NCI-H2196 treated with DMSO at 0.1 percent for 48 hours (cell line): ENCODE measurements at regions not wholly inside any gene's neighbourhood (a gene's known extent, or its start where the extent isn't known, plus 50 kb on each side); places are given as distances from the start of the nearest gene placed in this dataset.

Experiments
- DNase-seq: peaks from one replicate; lab custom pipeline; 2025; ENCODE audit not compliant: unreplicated experiment; lab: John Stamatoyannopoulos, UW

DNA sequence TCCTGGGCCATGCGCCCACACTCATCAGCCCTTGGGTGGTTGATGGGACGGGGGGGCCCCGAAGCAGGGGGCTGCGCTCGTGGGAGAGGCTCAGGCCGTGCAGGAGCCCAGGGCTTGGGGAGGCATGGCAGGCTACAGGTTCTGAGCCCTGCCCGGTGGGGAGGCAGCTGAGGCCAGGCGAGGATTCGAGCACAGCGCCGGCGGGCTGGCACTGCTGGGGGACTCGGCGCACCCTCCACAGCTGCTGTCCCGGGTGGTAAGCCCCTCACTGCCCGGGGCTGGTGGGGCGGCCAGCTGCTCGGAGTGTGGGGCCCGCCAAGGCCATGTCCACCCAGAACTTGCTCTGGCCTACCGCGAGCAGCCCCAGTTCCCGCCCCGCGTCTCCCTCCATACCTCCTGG, 295.8 kb upstream of the SEL1L start:
- no peak for DNase-seq

DNA sequence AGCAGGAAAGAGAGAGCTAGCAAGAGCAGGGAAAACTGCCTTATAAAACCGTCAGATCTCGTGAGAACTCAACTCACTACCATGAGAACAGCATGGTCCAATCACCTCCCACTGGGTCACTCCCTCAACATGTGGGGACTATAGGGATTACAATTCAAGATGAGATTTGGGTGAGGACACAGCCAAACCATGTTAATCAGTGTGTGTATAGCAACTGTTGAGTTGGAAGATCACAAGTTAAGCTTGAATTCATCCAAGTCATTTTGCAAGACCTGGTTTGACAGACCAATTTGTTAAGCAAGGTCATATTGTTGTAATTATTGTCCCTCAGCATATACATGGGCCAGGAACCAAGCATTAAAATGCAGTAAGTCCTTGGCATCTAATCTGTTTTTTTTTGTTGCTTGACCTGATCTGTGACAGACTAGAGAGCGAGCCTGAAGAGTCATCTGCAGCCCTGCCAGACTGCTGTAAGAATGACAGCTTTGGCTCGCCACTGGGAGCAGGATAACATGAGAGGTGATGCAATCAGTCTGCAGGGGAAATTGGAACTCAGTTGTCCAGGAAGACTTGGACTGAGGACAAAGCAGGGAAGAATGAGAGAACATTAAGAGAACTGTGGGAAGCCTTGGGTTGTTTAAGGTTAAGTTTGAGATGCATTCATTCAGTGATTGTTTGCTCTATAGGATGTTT, 297.6 kb upstream of the SEL1L start:
- DNase-seq = no peak

DNA sequence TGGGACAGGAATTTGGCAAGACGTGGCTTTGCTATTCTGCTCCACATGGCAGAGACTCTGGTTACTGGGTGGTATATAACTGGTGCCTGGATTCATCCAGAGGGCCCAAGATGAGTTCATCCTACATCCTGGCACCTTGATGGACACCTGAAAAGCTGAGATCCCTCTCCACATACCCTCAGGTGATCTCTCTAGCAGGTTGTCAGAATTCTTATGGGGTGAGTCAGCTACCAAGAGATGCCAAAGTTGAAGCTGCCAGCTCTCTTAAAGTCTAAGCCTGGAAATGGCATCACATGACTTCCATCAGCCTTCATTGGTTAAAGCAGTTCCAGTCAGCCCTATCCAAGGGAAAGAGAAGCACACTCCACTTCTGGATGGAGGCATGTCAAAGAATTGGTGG, 300.7 kb upstream of the SEL1L start:
- no peak for DNase-seq

DNA sequence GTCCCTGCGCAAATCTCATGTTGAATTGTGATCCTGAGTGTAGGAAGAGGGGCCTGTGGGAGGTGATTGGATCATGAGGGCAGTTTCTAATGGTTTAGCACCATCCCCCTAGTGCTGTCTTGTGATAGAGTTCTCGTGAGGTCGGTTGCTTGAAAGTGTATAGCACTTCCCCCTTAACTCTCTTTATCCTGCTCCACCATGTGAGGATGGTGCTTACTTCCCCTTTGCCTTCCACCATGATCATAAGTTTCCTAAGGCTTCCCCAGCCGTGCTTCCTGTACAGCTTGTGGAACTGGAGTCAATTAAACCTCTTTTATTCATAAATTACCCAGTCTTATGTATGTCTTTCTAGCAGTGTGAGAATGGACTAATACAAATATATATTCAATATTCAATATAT, 303.7 kb upstream of the SEL1L start:
- no peak for DNase-seq

DNA sequence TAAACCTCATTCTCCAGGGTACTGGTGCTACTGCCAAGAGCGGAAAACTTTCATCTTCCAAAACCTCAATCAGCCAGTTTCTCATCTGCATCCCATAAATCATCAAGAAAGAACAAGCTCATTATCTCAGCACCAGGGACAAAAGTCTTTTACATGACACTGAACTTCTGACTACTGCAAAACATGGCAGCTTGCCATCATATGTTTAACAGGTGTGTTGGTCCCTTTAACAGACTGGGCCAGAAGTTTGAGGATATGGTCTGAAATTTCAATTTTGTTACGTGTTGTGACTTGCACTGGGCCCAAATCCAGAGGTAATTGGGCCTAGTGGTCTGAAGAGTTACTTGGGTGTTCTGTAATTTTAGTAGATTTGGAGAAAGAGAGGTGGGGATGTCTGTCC, 305.4 kb upstream of the SEL1L start:
- no peak for DNase-seq

DNA sequence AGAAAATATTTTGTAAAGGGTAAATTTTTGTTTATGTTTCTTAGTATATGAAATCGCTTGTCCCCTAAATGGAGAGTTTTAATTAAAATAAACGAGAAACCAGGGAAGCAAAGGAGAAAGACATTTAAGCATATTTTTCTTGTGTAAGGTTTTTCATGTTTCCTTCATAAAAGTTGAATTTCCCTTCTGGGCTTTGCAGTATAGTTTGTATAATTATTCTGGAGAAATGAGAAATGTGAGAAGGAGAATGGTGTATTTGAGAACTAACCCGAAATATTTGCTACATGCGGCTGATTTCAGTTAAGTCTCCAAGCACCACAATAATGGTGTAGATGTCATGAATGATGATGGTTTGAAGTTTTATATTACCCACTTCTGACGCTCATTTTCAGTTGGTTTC, 307.7 kb upstream of the SEL1L start:
- DNase-seq = no peak

DNA sequence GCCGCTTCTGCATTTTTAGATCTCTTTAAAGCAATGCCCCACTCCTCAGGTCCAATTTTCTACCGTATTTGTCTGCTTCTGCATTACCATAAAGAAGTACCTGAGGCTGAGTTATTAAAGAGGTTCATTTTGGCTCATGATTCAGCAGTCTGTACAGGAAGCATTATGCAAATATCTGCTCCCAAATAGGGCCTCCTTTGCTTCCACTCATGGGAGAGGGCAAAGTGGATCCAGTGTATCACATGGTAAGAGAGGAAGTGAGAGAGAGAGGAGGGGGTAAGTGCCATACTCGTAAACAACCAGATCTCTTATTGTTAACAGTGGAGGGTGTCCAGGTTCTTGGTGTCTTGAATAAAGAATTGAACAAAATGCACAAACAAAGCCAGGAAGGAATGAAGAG, 316.1 kb upstream of the SEL1L start:
- no peak for DNase-seq

DNA sequence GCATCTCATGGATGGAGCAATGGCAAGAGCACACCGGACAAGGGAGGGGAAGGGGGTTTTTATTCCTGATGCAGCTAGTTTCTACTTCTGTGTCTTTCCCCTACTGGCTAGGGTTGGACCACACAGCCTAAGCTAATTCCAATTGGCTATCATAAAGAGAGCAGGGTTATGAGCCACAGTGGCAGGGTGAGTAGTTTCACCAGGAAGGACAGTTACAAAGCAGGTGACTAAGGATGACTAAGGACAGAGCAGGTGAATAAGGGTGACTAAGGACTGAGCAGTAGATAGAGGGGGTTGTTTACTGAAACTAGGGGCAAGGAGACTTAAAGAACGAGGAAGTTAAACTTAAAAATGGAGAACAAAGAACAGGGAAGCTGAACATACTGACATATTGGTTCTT, 321.4 kb upstream of the SEL1L start:
- DNase-seq = no peak

DNA sequence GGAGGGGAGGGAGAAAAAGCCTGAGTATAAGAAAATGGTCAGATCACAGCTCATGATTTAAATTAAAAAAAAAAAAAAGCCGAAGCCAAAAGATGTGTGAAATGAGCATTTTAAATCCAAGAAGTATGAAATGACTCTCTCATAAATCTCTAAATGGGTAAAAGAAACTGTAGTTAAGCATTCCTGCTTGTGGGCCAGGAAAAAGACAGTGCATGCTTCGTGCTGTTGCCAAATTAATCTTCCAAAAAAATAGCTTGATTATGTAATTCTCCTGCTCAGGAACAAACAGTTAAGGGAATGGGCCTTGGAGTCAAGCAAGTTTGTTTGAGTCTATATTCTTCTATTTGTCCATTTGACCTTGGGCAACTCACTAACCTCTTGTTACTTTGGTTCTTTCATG, 325.4 kb upstream of the SEL1L start:
- DNase-seq = no peak

DNA sequence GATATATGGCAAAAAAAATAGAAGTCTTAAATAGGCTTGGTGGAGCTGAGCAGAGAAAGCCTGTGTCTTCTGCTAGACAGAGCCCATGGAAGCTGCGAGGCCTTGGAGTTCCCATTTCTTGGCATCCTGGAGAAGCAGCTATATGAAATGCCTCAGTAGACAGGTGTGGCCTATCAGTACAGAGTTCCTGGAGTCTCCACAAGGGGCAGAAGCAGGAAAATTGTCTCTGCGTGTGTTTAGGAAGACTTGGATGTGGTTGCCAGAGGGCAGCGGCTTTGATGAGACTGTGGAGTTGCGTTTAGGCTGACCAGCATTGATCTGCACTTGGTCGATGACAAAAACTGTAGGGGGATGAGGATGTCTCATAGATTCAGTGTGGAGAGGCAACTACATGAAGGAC, 334.5 kb upstream of the SEL1L start:
- no peak for DNase-seq

DNA sequence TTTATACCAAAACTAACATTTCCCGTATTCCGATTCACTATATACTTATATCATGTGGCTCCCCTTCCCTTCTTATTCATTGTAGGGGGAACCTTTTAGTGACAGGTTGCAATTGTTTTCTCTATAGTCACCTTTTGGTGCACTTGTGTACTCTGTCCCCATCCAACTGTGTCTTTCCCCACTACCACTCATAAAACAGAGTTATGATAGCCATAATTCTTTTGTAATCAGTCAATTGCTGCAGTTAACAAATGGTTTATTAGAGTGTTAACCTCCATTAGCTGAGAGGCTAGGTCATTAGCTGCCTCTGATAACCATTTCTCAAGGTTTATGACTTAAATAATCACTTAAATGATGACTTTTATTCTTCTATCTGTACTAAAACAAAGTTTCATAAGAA, 338.1 kb upstream of the SEL1L start:
- DNase-seq = no peak

DNA sequence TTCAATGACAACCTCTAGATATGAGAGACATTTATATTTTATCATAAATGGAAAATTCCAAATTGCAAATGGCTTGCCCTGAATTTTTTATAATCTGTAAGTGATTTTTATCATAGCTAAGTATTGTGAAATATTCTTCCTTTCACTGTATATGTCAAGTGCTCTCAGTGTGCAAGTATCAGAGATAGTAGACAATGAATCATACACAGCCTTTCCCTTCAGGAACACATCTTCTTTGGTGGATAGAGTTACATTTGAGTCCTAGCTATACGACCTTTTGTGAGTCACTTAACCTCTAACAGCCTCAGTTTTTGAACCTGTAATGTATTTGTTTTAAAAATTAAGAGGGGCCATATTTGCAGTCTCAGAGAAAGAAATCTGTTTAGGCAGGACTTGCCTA, 350.7 kb upstream of the SEL1L start:
- DNase-seq = no peak

DNA sequence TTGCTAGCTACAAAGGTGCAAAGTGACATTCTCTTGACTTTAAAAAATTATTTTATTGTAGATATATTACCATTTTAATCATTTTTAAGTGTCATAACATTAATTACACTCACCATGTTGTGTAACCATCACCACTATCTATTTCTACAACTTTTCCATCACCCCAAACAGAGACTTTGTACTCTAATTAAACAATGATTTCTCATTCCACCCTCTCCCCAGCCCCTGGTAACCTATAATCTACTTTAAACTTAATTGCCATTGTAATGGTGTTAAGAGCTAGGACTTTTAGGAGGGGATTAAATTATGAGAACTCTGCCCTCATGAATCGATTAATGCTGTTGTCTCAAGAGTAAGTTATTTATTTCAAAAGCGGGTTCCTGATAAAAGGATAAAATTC, 352.9 kb upstream of the SEL1L start:
- DNase-seq = no peak

DNA sequence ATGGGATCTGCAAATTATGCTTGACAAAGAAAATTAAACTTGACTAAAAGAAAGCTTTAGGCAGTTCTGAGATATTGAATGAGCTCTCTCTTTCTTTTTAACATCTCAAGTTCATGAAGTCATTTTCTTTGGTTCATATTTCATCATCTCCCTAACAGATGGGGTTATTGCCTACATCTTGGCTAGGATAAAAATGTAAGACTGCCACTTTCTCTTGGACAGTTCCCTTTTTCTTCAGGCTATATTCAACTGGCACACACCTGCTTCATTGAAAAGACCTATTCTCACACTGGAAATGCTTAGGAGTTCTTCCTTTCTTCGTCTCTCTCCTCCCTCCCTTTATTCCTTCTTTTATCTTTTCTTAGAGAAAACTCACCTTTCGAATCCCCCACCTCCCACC, 355.9 kb upstream of the SEL1L start:
- DNase-seq = no peak

DNA sequence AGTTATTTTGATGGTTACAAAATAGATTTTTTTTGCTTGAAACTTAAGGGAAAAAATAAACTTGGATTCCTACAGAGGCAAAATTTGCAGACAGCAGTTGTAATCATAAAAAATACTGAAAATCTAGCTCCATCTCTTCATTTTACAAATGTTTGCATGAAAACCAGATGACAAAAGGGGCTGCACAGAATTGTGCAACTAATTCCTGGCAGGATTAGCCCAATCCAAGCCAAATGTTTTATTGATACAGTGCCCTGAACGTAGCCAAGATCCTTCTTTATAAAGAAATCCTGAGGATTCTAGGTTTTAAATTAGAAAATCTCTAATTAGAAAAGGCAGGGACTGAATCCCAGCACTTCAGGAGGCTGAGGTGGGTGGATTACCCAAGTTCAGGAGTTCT, 356.4 kb upstream of the SEL1L start:
- no peak for DNase-seq

DNA sequence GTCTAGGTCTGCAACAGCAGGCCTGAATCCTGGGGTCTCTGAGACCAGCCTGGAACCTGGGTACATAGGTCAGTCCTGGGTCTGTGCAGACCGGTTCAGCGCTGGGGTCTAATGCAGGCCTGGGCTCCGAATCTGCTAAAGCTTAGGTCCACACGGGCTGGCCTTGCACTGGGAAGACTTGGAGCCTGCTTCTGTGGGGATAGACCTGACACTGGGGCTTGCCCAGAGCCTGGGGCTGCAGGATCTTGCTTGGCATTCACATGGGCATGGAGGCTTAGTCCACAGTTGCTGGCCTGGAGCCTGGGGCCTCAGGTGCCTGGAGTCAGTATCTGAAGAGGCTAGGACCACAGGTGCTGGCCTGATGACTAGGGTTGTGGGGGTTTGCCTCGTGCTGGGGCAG, 369.8 kb upstream of the SEL1L start:
- no peak for DNase-seq

DNA sequence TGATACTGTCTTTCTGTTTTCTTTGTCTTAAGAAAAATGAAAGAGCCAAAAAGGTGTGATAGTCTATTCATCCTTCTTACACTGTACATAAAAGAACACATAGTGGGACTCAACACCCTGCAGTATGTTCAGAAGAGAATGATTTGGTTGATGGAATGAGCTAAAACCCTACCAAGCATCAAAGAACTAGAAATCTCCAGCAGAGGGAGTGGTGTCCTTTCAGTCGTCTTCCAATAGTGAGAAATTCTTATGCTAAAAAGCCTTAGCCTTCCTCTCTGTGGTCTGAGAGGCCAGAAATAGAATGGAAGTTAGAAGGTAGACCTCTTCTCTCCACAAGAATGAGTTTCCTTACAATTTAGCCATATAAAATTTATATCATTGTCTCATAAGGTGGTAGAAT, 393.4 kb upstream of the SEL1L start:
- no peak for DNase-seq

DNA sequence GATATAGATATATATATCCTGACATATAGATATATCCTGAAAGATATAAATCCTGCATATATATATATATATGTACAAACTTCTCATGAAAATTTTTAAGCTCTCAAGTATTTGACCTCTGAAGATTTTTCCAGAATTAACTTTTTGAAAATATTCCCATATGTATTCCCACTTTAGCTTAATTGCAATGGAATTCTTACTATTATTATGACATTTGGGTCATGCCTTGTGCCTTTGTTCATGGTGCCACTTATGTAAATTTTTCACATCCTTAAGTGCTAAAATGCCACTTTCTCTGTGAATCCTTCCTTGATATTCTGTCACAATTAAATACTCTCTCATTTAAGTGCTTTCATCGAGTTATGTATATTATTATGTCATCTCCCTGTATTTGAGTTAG, 398.2 kb upstream of the SEL1L start:
- DNase-seq = no peak

DNA sequence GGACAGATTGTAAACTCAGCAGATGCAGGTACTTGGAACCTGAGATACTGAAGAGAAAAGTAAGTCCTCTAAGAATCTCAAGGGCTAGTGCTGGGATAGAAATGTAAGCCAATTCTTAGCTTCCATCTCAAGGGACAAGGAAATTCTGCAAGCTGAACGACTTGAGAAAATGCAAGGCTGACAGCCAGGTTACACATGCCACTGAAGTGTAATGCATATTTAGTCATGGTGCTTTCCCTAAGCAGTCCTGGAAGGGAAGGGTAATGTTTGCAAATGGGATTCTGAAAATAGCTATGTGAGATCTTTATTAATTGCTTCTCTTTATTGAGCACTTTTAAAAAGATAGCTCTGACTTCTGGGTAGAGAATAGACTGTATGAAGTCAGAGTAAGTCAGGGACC, 402.7 kb upstream of the SEL1L start:
- no peak for DNase-seq

DNA sequence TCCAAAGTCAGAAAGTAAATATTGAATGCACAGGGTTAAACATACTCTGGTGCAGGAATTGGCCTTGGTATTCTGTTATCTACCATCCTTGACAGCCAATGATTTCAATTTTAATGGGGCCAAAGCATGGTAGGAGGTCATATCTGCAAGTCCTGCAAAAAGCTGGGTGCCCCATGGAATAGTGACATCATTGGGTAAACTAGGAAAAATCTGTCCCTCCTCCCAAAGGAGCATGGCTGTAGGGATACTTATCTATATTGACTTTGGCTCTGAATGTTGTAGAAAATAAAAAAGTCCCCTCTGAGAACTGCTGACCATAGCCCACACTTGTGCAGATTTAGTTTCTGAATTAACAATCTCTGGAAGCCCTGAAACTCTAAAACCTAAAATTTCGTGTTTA, 403.2 kb upstream of the SEL1L start:
- no peak for DNase-seq

DNA sequence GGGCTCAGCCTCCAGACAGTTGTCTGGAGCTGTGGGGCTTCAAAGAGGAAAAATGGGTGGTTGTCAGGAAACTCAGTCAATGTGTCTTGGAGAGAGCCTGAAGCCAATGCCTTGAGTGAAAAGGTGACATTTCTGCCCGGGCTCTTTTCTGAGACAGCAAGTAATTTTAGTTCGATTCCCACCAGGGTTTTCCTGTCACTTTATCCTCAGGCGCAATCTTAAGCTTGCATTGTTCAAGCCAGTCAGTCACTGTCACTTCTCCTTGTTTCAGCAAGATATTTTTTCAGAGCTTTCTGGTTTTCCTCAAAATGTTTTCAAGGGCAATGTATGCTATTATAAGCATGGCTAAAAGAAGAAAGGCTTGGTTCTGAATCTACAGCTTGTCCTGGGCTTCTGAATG, 404.7 kb upstream of the SEL1L start:
- no peak for DNase-seq

DNA sequence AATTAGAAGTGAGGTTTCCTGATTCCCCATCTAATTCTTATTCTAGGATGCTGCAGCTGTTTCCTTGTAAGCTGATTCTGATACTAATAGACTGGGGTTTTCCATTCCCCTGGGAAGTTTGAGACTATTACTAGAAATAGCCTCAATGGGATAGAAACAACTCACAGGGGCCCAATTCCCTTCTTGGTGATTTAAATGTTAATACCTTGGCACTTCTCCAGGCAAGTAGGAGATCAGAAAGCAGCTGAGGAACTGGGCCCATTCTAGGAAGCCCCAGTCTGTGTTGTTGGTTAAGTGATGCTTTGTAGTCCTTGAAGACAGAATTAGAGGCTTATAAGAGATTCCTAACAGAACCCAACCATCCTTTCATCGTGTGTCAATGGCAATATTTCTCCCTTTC, 407.0 kb upstream of the SEL1L start:
- DNase-seq = no peak

DNA sequence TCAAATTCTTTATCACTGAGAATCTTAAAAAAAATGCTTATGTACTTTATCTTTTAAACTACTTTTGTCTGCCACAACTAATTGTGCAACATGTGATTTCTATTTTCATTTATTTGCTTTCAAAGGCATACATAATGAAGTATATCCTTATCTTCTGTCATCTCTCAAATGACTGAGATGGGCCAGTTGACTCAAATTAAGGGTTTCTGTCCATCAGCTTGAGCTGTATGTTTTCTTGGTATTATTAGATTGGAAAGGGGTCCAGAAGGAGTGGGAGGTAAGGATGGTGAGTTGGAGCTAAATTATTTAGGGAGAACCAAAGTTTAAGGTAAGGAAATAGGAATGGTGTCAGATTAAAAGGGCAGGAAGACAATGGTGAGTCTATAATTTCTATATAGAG, 408.4 kb upstream of the SEL1L start:
- no peak for DNase-seq

DNA sequence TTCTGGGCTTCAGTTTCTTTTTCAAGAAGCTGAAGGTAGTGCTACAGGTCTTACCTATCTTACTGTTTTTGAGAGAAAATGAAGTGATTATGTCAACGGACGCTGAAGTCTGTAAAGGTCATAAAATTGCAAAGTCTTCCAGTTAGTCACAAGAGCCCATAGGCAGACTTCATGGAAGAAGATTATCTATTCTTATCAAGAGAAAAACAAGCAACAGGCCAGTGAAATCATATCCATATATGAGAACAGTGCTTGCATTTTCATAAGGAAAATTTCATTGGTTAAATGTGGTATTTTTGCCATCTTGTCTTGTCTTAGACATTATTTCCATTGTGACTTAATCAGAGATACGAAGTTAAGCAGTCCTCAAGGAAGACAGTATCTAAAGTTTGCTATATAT, 412.7 kb upstream of the SEL1L start:
- no peak for DNase-seq
